ENCODE measurements at regions not wholly inside any gene's neighbourhood (a gene's known extent, or its start where the extent isn't known, plus 50 kb on each side); places are given as distances from the start of the nearest gene placed in this dataset.

- no peak for DNase-seq
- no peak overlapping the region for H3K4me3 ChIP-seq (ENCODE audit: low read depth, low read length)
- H3K27ac ChIP-seq = no peak overlapping the region
- TF ChIP-seq CTCF (IDR thresholded peaks at IDR 0.05; ENCODE audit: low read depth, low read length, missing control alignments) = no peak
- in situ Hi-C loops (cut with HindIII; ENCODE audit: low pct_ligation_motif_present, low sequenced_read_pairs) = no loop called here
- H3K36me3 ChIP-seq (replicated peaks) = no peaks in the 10 kb centered on the region
- H3K27me3 ChIP-seq (replicated peaks) = no peaks in the 10 kb centered on the region
These were observed 1293.9 kb downstream of the NCAM2 start for GRCh38 chr21:22292144-22292543.

- in situ Hi-C loops (cut with HindIII; ENCODE audit: low pct_ligation_motif_present, low sequenced_read_pairs) = no loop called here
- no peak overlapping the region for H3K27ac ChIP-seq
- DNase-seq = no peak
- no peaks in the 10 kb centered on the region for H3K36me3 ChIP-seq (replicated peaks)
- TF ChIP-seq CTCF (IDR thresholded peaks at IDR 0.05; ENCODE audit: low read depth, low read length, missing control alignments) = no peak
- no peaks in the 10 kb centered on the region for H3K27me3 ChIP-seq (replicated peaks)
- H3K4me3 ChIP-seq (ENCODE audit: low read depth, low read length) = no peak overlapping the region
These were observed 1299.4 kb downstream of the NCAM2 start for GRCh38 chr21:22297575-22297974.

- Histone ChIP-seq H3K4me3 (ENCODE audit: low read depth, low read length) (no peak overlapping the region), H3K27me3 (replicated peaks) (no peaks in the 10 kb centered on the region), H3K36me3 (replicated peaks) (no peaks in the 10 kb centered on the region), H3K27ac (no peak overlapping the region)
- no peak for TF ChIP-seq CTCF (IDR thresholded peaks at IDR 0.05; ENCODE audit: low read depth, low read length, missing control alignments)
- in situ Hi-C loops (cut with HindIII; ENCODE audit: low pct_ligation_motif_present, low sequenced_read_pairs) = no loop called here
- DNase-seq = no peak
These were observed 1313.7 kb downstream of the NCAM2 start for GRCh38 chr21:22311741-22312462.

- Histone ChIP-seq H3K4me3 (ENCODE audit: low read depth, low read length) (no peak overlapping the region), H3K27me3 (replicated peaks) (no peaks in the 10 kb centered on the region), H3K36me3 (replicated peaks) (no peaks in the 10 kb centered on the region), H3K27ac (no peak overlapping the region)
- no peak for TF ChIP-seq CTCF (IDR thresholded peaks at IDR 0.05; ENCODE audit: low read depth, low read length, missing control alignments)
- no peak for DNase-seq
- in situ Hi-C loops (cut with HindIII; ENCODE audit: low pct_ligation_motif_present, low sequenced_read_pairs) = no loop called here
These were observed 1316.8 kb downstream of the NCAM2 start for GRCh38 chr21:22314963-22315362.

- no peaks in the 10 kb centered on the region for H3K36me3 ChIP-seq (replicated peaks)
- no peaks in the 10 kb centered on the region for H3K27me3 ChIP-seq (replicated peaks)
- no peak for TF ChIP-seq CTCF (IDR thresholded peaks at IDR 0.05; ENCODE audit: low read depth, low read length, missing control alignments)
- no peak for DNase-seq
- no peak overlapping the region for H3K4me3 ChIP-seq (ENCODE audit: low read depth, low read length)
- in situ Hi-C loops (cut with HindIII; ENCODE audit: low pct_ligation_motif_present, low sequenced_read_pairs) = no loop called here
- no peak overlapping the region for H3K27ac ChIP-seq
These were observed 1321.2 kb downstream of the NCAM2 start for GRCh38 chr21:22319435-22319834.

GRCh38 chr21:22342889-22343288, 1344.7 kb downstream of the NCAM2 start:
- Histone ChIP-seq H3K27ac (no peak overlapping the region), H3K36me3 (replicated peaks) (no peaks in the 10 kb centered on the region), H3K4me3 (ENCODE audit: low read depth, low read length) (no peak overlapping the region), H3K27me3 (replicated peaks) (no peaks in the 10 kb centered on the region)
- DNase-seq = no peak
- no peak for TF ChIP-seq CTCF (IDR thresholded peaks at IDR 0.05; ENCODE audit: low read depth, low read length, missing control alignments)
- in situ Hi-C loops (cut with HindIII; ENCODE audit: low pct_ligation_motif_present, low sequenced_read_pairs) = no loop called here
